ENCODE measurements at regions not wholly inside any gene's neighbourhood (a gene's known extent, or its start where the extent isn't known, plus 50 kb on each side); places are given as distances from the start of the nearest gene placed in this dataset.
A peak's percentile ranks its signal among the peaks of the same experiment; 100 is the strongest.

DNA sequence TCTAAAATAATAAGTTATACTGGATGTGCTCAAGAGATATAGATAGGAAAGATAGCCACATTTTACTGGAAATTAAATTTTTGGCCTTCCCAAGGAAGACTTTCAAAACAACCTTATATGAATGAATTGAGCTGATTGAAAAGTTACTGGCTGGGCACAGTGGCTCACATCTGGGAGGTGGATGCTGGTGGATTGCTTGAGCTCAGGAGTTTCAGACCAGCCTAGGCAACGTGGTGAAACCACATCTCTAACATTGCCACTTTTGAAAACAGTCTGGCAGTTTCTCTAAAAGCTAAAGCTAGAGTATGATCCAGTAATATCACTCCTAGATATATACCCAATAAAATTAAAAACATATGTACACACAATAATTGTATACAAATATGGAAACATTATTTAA is 231.4 kb upstream of the POU1F1 start:
- WGBS, 2 donors, result 53 to 71% methylated on average over 1 of the region's 1 CpG
- H3K27me3 ChIP-seq, result no peaks in the 10 kb centered on the region
- no peak for DNase-seq

DNA sequence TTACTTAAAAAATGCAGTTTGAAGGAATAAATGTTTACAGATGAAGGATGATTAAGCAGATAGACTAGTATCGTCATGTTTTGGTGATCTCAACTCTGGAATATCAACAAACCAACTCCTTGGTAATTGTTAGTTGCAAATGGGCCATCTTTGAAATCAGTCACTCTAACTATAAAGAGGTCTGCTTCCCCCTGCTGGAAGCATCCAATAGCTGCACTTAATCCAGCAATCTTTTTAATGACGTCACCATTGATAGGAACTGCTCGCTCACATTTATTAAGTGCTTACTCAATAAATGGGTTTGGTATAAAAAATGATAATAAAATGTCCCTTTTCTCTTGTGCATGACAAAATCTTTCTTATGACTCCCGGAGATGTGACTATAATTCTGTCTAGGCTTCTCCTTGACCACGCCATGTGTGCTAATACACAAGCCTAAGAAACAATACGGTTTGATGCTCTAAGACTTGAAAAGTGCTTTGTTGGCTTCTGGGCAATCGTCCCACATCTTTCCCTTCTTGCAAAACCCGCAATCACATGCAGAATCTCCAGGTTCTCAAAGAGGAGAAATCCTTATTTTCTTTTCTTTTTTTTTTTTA is 227.6 kb upstream of the POU1F1 start:
- WGBS, 2 donors, result 30 to 44% methylated on average over 8 of the region's 8 CpGs
- no peak overlapping the region for H3K27ac ChIP-seq
- no peak overlapping the region for H3K4me3 ChIP-seq
- no peaks in the 10 kb centered on the region for H3K9me3 ChIP-seq
- H3K4me1 ChIP-seq, result no peaks in the 10 kb centered on the region
- H3K36me3 ChIP-seq (ENCODE audit: low read depth, missing control alignments), result no peaks in the 10 kb centered on the region
- intact Hi-C loops (cut with DNase I; ENCODE audit: low total_unique reads), result no loop called here
- H3K27me3 ChIP-seq, result no peaks in the 10 kb centered on the region
- TF ChIP-seq, protein P1, sequence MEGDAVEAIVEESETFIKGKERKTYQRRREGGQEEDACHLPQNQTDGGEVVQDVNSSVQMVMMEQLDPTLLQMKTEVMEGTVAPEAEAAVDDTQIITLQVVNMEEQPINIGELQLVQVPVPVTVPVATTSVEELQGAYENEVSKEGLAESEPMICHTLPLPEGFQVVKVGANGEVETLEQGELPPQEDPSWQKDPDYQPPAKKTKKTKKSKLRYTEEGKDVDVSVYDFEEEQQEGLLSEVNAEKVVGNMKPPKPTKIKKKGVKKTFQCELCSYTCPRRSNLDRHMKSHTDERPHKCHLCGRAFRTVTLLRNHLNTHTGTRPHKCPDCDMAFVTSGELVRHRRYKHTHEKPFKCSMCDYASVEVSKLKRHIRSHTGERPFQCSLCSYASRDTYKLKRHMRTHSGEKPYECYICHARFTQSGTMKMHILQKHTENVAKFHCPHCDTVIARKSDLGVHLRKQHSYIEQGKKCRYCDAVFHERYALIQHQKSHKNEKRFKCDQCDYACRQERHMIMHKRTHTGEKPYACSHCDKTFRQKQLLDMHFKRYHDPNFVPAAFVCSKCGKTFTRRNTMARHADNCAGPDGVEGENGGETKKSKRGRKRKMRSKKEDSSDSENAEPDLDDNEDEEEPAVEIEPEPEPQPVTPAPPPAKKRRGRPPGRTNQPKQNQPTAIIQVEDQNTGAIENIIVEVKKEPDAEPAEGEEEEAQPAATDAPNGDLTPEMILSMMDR (IDR thresholded peaks at IDR 0.05), result peak; percentile 44 to 59 (median 55)
- no peak for TF ChIP-seq POLR2A (IDR thresholded peaks at IDR 0.05)
- peak; percentile 40 for DNase-seq

More for the DNA sequence above, 231.4 kb upstream of the POU1F1 start:
- no peaks in the 10 kb centered on the region for H3K9me3 ChIP-seq
- TF ChIP-seq, protein P1 (IDR thresholded peaks at IDR 0.05), result no peak
- TF ChIP-seq POLR2A (IDR thresholded peaks at IDR 0.05), result no peak
- intact Hi-C loops (cut with DNase I; ENCODE audit: low total_unique reads), result no loop called here
- H3K4me1 ChIP-seq, result no peaks in the 10 kb centered on the region
- H3K4me3 ChIP-seq, result no peak overlapping the region
- H3K36me3 ChIP-seq (ENCODE audit: low read depth, missing control alignments), result no peaks in the 10 kb centered on the region
- H3K27ac ChIP-seq, result no peak overlapping the region

DNA sequence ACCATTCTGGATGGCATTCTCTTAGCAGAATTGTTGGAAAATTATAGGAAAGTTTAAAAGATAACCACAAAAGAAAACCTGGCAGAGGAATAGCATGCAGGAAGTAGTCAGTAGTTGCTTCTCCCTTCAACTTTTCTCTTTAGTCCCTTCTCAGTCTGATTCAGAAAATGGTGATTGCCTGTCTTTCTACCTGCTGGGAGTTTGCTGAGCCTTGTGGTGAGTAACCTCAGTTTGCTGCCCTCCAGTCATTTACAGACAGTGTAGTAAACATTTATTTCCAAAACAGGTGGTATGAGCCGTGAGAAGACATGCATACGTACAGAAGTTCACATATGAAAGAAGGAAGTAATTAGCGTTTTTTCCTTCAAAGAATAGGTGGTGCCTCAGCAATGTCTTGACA is 224.7 kb upstream of the POU1F1 start:
- DNase-seq, result no peak
- Histone ChIP-seq H3K9me3 (no peaks in the 10 kb centered on the region), H3K4me1 (no peaks in the 10 kb centered on the region), H3K4me3 (no peak overlapping the region), H3K27me3 (no peaks in the 10 kb centered on the region), H3K27ac (no peak overlapping the region), H3K36me3 (ENCODE audit: low read depth, missing control alignments) (no peaks in the 10 kb centered on the region)
- WGBS, 2 donors, result 86 to 91% methylated on average over 3 of the region's 3 CpGs
- no peak for TF ChIP-seq POLR2A (IDR thresholded peaks at IDR 0.05)
- TF ChIP-seq, protein P1 (IDR thresholded peaks at IDR 0.05), result no peak
- intact Hi-C loops (cut with DNase I; ENCODE audit: low total_unique reads), result no loop called here

DNA sequence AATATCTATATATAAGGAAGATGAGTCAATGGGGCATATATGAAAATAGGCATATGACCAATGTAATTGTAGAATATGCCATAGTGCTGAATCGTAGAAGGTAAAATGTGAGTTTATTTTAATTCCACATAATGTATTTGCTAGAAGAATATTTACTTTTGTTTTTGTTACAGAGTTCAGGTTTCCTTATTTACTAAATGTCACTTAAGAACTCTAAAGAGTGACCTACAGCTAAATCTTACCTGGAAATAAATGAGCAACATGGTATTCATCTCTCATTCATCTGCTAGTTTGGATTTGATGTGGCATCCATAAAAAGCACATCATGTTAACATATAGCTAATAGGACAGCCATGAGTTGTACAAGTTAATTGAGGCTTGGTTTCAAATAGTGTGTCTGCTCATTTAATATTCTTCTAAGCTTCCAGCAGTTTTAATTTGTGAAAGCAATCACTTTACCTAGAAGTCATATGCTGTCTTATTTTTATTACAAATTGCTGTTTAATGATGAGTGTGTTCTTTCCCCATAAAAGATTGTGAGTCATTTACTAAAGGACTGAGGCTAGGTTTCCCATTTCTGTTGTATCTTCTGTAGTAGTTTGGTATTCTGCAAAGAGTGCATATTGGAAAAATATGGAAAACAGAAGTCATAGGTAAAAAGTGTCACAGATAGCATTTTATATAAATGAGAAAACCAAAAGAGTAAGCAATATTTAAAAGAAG is 222.1 kb upstream of the POU1F1 start:
- no peak for DNase-seq
- Histone ChIP-seq H3K27ac (no peak overlapping the region), H3K36me3 (ENCODE audit: low read depth, missing control alignments) (no peaks in the 10 kb centered on the region), H3K4me3 (no peak overlapping the region), H3K9me3 (no peaks in the 10 kb centered on the region), H3K4me1 (no peaks in the 10 kb centered on the region), H3K27me3 (no peaks in the 10 kb centered on the region)
- TF ChIP-seq POLR2A (IDR thresholded peaks at IDR 0.05), result no peak
- TF ChIP-seq, protein P1 (IDR thresholded peaks at IDR 0.05), result no peak
- intact Hi-C loops (cut with DNase I; ENCODE audit: low total_unique reads), result no loop called here
- WGBS, 2 donors, result 89 to 94% methylated on average over 1 of the region's 1 CpG

DNA sequence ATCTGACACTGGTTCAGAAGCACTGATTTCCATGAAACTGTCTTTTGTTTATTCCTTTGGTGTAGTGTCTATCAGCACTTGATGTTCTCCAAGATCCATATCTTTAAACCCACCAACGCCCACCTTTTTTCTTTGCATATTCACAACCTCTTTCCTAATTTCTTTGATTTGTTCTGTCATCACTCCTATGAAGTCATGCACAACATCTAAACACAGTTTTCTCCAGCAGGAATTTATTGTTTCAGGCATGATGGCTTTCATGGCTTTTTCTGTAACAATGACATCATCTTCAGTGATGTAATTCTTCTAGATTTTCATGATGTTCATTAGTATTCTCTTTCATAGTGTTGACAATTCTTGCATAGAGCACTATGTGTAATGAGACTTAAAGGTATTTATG is 219.6 kb upstream of the POU1F1 start:
- TF ChIP-seq, protein P1 (IDR thresholded peaks at IDR 0.05), result no peak
- no peak for TF ChIP-seq POLR2A (IDR thresholded peaks at IDR 0.05)
- no peaks in the 10 kb centered on the region for H3K9me3 ChIP-seq
- H3K4me3 ChIP-seq, result no peak overlapping the region
- H3K4me1 ChIP-seq, result no peaks in the 10 kb centered on the region
- intact Hi-C loops (cut with DNase I; ENCODE audit: low total_unique reads), result no loop called here
- no peaks in the 10 kb centered on the region for H3K36me3 ChIP-seq (ENCODE audit: low read depth, missing control alignments)
- no peak overlapping the region for H3K27ac ChIP-seq
- no peak for DNase-seq
- WGBS, 2 donors, result 79% methylated on average over 1 of the region's 1 CpG
- no peaks in the 10 kb centered on the region for H3K27me3 ChIP-seq
